Lower lobe of right lung (tissue), 2 donors: ENCODE measurements at regions not wholly inside any gene's neighbourhood (a gene's known extent, or its start where the extent isn't known, plus 50 kb on each side); places are given as distances from the start of the nearest gene placed in this dataset.
A peak's percentile ranks its signal among the peaks of the same experiment; 100 is the strongest.
"Not testable (repeated sequence)": the region's sequence is repeated elsewhere in the genome, so short reads cannot be mapped to it uniquely, and the experiment has no call there.

Experiments
- ATAC-seq, 2 donors: fragments of 200-7000 bp; cut with Tn5 transposase; one replicate each; pipeline ENCODE4 v1.9.1; 2020 to 2022; ENCODE audit warnings: mild to moderate bottlenecking in 2 of 2, moderate library complexity in 2 of 2
- DNase-seq: peaks from one replicate; pipeline ENCODE4 v3.0.0-alpha.2; 2020
- H3K27ac ChIP-seq: fragments of 200-600 bp; one replicate; pipeline ENCODE4 v1.8.0; 2022
- H3K27me3 ChIP-seq: fragments of 200-600 bp; one replicate; pipeline ENCODE4 v1.8.0; 2022; ENCODE audit warnings: low read depth
- H3K36me3 ChIP-seq: fragments of 200-600 bp; one replicate; pipeline ENCODE4 v1.8.0; 2022; ENCODE audit warnings: mild to moderate bottlenecking
- H3K4me1 ChIP-seq: fragments of 200-600 bp; one replicate; pipeline ENCODE4 v1.8.0; 2022
- H3K4me3 ChIP-seq: fragments of 200-600 bp; one replicate; pipeline ENCODE4 v1.8.0; 2022; ENCODE audit warnings: mild to moderate bottlenecking
- H3K9me3 ChIP-seq: fragments of 200-600 bp; one replicate; pipeline ENCODE4 v1.8.0; 2022
- CTCF ChIP-seq: fragments of 200-600 bp; IDR thresholded peaks from one replicate; pipeline ENCODE4 v1.8.0; 2022; ENCODE audit warnings: antibody characterized with exemption, mild to moderate bottlenecking
- intact Hi-C: fragments of 100-400 bp; cut with DNase I; formaldehyde crosslinking; loops from one replicate; pipeline ENCODE4 v1.11.0; 2022
- donor health status: DM: no; HTN: yes; CAD: no; lungs with severe emphysema.

DNA sequence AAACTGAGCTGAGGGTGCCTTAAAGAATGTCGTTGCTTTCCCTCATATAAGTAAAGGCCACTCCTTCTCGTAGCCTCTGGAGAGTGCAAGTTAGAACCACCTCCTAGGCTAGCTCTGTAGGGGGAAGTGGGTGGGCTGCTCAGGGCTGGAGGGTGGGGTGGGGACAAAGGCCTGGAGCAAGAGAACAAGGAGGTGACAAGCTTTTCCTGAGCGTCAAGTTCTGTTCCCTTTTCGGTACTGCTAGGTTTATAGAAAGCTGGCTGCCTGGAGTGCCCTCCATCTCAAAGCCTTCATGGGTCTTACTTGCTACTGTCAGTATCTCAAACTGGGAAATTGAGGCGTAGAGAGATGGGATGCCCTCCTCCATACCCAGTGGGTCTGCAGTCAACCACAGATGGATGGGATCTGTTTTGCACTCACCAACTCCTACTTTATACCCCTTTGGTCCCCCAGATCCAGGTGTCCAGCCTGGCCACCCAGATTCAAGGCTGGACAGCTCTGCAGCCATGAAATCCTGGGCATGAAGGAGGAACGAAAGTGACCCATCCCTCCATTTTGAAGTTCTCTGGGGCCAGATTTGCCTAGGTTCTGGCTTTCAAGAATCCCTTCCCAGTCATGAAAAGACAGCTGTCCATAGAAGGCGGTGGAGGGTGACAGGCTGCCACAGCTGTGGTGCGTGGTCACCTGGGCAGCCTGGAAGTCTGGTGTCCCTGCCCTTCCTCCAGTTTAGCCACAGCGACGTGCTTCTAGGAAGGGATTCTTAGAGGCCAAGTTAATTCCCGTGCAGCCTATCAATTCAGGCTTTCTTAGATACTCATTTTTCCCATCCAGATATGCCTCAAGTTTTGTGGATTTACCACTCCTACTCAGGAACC lies 117.8 kb downstream of the CRLF3 start:
- peaks cover 15% of the 10 kb centered on the region for H3K4me1 ChIP-seq
- DNase-seq, H3K27me3 ChIP-seq, intact Hi-C loops, H3K27ac ChIP-seq, H3K9me3 ChIP-seq, H3K4me3 ChIP-seq, ATAC-seq, H3K36me3 ChIP-seq: not testable (repeated sequence)

DNA sequence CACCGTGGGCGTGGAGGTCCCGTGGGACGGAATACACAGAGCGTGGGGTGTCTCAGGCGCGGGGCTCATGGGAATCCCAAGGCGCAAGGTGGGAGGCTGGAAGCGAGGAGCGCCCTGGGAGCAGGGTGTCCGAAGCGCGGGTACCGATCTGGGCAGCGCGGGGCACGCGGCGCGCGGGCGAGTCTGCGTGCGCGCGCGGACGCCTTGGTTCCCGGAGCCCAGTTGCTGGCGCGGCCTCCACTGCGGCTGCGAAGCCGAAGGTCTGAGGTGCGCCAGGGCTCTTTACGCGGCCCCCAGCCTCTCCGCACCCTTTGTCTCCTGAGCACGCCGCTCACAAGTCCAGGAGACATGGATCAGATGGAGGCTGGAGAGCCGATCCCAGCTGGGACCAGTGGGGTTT lies 118.5 kb downstream of the CRLF3 start:
- intact Hi-C loops, H3K4me3 ChIP-seq: not testable (repeated sequence)

DNA sequence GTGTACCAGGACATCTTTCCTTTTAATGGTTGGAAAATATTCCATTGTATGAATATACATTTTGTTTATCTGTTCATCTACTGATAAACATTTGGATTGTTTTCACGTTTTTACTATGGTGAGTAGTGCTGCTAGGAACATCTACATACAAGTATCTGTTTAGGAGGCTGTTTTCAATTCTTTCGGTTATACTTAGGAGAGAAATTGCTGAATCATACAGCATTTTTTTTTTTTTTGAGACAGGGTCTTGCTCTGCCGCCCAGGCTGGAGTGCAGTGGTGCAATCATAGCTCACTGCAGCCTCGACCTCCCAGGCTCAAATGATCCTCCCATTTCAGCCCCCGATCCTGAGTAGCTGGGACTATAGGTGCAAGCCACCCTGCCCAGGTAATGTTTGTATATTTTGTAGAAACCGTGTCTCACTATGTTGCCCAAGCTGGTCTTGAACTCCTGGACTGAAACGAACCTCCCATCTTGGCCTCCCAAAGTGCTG lies 122.9 kb downstream of the CRLF3 start:
- Histone ChIP-seq H3K9me3 (no peaks in the 10 kb centered on the region), H3K4me3 (no peak overlapping the region), H3K27ac (no peak overlapping the region), H3K4me1 (no peaks in the 10 kb centered on the region), H3K27me3 (peaks cover 11% of the 10 kb centered on the region), H3K36me3 (no peaks in the 10 kb centered on the region)
- no peak for TF ChIP-seq CTCF
- DNase-seq, result no peak
- intact Hi-C loops, result no loop called here
- no peak for ATAC-seq

More for the DNA sequence above, 118.5 kb downstream of the CRLF3 start:
- not testable (repeated sequence) for ATAC-seq, H3K27ac ChIP-seq, DNase-seq, H3K9me3 ChIP-seq, H3K36me3 ChIP-seq
- Histone ChIP-seq H3K4me1 (peaks cover 15% of the 10 kb centered on the region), H3K27me3 (peaks cover 11% of the 10 kb centered on the region)

DNA sequence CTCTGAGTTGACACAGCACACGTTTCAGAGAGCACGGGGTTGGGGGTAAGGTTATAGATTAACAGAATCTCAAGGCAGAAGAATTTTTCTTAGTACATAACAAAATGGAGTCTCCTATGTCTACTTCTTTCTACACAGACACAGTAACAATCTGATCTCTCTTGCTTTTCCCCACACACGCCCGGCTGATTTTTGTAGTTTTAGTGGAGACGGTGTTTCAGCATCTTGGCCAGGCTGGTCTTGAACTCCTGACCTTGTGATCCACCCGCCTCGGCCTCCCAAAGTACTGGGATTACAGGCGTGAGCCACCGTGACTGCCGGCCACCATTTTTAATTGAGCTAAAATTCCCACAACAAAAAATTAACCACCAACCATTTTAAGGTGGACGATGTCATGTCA lies 123.7 kb downstream of the CRLF3 start:
- ATAC-seq, intact Hi-C loops: not testable (repeated sequence)

GRCh38 chr17:30697619-30698460 lies 126.7 kb downstream of the CRLF3 start:
- DNase-seq (peak; percentile 84), ATAC-seq (peak; percentile 94 to 96)
- TF ChIP-seq CTCF, result peak; percentile 86
- intact Hi-C loops, H3K27ac ChIP-seq, H3K36me3 ChIP-seq, H3K9me3 ChIP-seq, H3K4me1 ChIP-seq, H3K27me3 ChIP-seq: not testable (repeated sequence)
- H3K4me3 ChIP-seq, result peak overlapping the region; percentile 36

More for the DNA sequence above, 123.7 kb downstream of the CRLF3 start:
- not testable (repeated sequence) for H3K9me3 ChIP-seq, H3K4me3 ChIP-seq, H3K36me3 ChIP-seq, H3K27me3 ChIP-seq, DNase-seq, H3K4me1 ChIP-seq, H3K27ac ChIP-seq

DNA sequence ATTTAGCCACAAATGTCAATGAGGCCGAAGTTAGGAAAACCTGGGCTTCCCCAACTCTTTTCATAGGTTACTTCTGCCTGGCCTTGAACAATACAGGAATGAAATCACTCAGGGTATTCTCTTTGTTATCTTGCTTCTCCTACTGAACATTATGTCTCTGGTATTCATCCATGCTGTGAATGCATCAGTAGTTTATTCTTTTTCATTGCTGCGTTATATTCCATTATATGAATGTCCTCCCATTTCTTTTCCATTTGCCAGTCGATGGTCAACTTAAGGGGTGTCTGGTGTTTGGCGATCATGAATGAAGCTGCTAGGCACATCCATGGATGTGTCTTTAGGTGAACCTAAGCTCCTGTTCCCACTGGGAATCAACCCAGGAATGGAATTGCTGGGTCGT lies 128.3 kb downstream of the CRLF3 start:
- TF ChIP-seq CTCF, result no peak
- ATAC-seq, result no peak
- H3K9me3 ChIP-seq, result no peaks in the 10 kb centered on the region
- peaks cover 4% of the 10 kb centered on the region for H3K4me1 ChIP-seq
- no peak overlapping the region for H3K4me3 ChIP-seq
- H3K27ac ChIP-seq, result no peak overlapping the region
- H3K36me3 ChIP-seq, result no peaks in the 10 kb centered on the region
- intact Hi-C loops, result no loop called here
- no peak for DNase-seq
- peaks cover 4% of the 10 kb centered on the region for H3K27me3 ChIP-seq

GRCh38 chr17:30695265-30695811 lies 129.2 kb downstream of the CRLF3 start:
- H3K27ac ChIP-seq, H3K27me3 ChIP-seq, H3K4me3 ChIP-seq, H3K9me3 ChIP-seq, intact Hi-C loops, H3K36me3 ChIP-seq, H3K4me1 ChIP-seq, DNase-seq, ATAC-seq: not testable (repeated sequence)

GRCh38 chr17:30693772-30694171 lies 130.7 kb downstream of the CRLF3 start:
- ATAC-seq, result peak in 1 of 2 donors; percentile 40

GRCh38 chr17:30689266-30690000 lies 135.1 kb downstream of the CRLF3 start:
- H3K9me3 ChIP-seq, DNase-seq, H3K4me1 ChIP-seq, H3K27me3 ChIP-seq, H3K36me3 ChIP-seq, ATAC-seq, H3K4me3 ChIP-seq, intact Hi-C loops, H3K27ac ChIP-seq: not testable (repeated sequence)

More at GRCh38 chr17:30693772-30694171, 130.7 kb downstream of the CRLF3 start:
- H3K9me3 ChIP-seq, H3K4me1 ChIP-seq, DNase-seq, H3K27ac ChIP-seq, H3K27me3 ChIP-seq, H3K36me3 ChIP-seq, H3K4me3 ChIP-seq, intact Hi-C loops: not testable (repeated sequence)
